Activated CD4-positive, CD25-positive, alpha-beta regulatory T cell treated with anti-CD3 and anti-CD28 coated beads, Interleukin-2, amount 50 U/mL, for 24 hours (primary cell): ENCODE measurements at regions not wholly inside any gene's neighbourhood (a gene's known extent, or its start where the extent isn't known, plus 50 kb on each side); places are given as distances from the start of the nearest gene placed in this dataset.

Experiments used
- ATAC-seq, 2 donors: fragments of 150-1000 bp; cut with Tn5 transposase; one replicate each; pipeline ENCODE4 v1.10.0; 2021; ENCODE audit warnings: mild to moderate bottlenecking in 1 of 2, moderate library complexity in 1 of 2

GRCh38 chr2:176544991-176545956 lies 276.0 kb downstream of the MTX2 start:
- ATAC-seq: no peak

- ATAC-seq: no peak
Observed at GRCh38 chr2:176546550-176546949, 277.3 kb downstream of the MTX2 start.

- no peak for ATAC-seq
Observed at GRCh38 chr2:176552501-176553135, 283.4 kb downstream of the MTX2 start.

GRCh38 chr2:176553685-176554100 lies 284.5 kb downstream of the MTX2 start:
- peak; percentile 28 to 36 for ATAC-seq

GRCh38 chr2:176554101-176555048 lies 285.1 kb downstream of the MTX2 start:
- no peak for ATAC-seq

- no peak for ATAC-seq
Observed at GRCh38 chr2:176555112-176555511, 285.9 kb downstream of the MTX2 start.

- no peak for ATAC-seq
Observed at GRCh38 chr2:176555781-176556180, 286.5 kb downstream of the MTX2 start.

- no peak for ATAC-seq
Observed at GRCh38 chr2:176556373-176556772, 287.1 kb downstream of the MTX2 start.

GRCh38 chr2:176557821-176558220 lies 288.6 kb downstream of the MTX2 start:
- no peak for ATAC-seq

GRCh38 chr2:176558574-176559140 lies 289.4 kb downstream of the MTX2 start:
- ATAC-seq: no peak

- no peak for ATAC-seq
Observed at GRCh38 chr2:176560296-176560695, 291.1 kb downstream of the MTX2 start.

- no peak for ATAC-seq
Observed at GRCh38 chr2:176561706-176562105, 292.5 kb downstream of the MTX2 start.

GRCh38 chr2:176562359-176563078 lies 293.3 kb downstream of the MTX2 start:
- no peak for ATAC-seq

GRCh38 chr2:176565641-176566323 lies 296.5 kb downstream of the MTX2 start:
- no peak for ATAC-seq

- no peak for ATAC-seq
Observed at GRCh38 chr2:176566496-176566895, 297.3 kb downstream of the MTX2 start.

- no peak for ATAC-seq
Observed at GRCh38 chr2:176566961-176567360, 297.7 kb downstream of the MTX2 start.

- ATAC-seq: no peak
Observed at GRCh38 chr2:176567361-176567760, 298.1 kb downstream of the MTX2 start.

GRCh38 chr2:176569574-176569973 lies 300.3 kb downstream of the MTX2 start:
- ATAC-seq: no peak

- ATAC-seq: no peak
Observed at GRCh38 chr2:176573612-176574483, 304.6 kb downstream of the MTX2 start.
